Duodenal mucosa (tissue), 2 donors: ENCODE measurements at regions not wholly inside any gene's neighbourhood (a gene's known extent, or its start where the extent isn't known, plus 50 kb on each side); places are given as distances from the start of the nearest gene placed in this dataset.

Source experiments
- H3K27ac ChIP-seq: one replicate; pipeline ENCODE4 v1.7.0; 2013; ENCODE audit warnings: low read depth, low read length
- H3K27me3 ChIP-seq, 2 donors: one replicate each; pipeline ENCODE4 v1.7.0; 2013; ENCODE audit warnings: low read length in 2 of 2, control low read depth in 1 of 2; ENCODE audit not compliant: insufficient read depth in 2 of 2, control insufficient read depth in 1 of 2
- H3K36me3 ChIP-seq, 2 donors: one replicate each; pipeline ENCODE4 v1.7.0; 2013; ENCODE audit warnings: low read length in 2 of 2, control low read depth in 1 of 2; ENCODE audit not compliant: insufficient read depth in 2 of 2, control insufficient read depth in 1 of 2
- H3K4me1 ChIP-seq, 2 donors: one replicate each; pipeline ENCODE4 v1.7.0; 2013; ENCODE audit warnings: low read length in 2 of 2, control low read depth in 1 of 2; ENCODE audit not compliant: insufficient read depth in 2 of 2, control insufficient read depth in 1 of 2
- H3K4me3 ChIP-seq, 2 donors: one replicate each; pipeline ENCODE4 v1.7.0; 2013; ENCODE audit warnings: low read length in 2 of 2, low read depth in 1 of 2
- H3K9ac ChIP-seq, 2 donors: one replicate each; pipeline ENCODE4 v1.7.0; 2013; ENCODE audit warnings: low read length in 2 of 2, low read depth in 1 of 2
- H3K9me3 ChIP-seq, 2 donors: one replicate each; pipeline ENCODE4 v1.7.0; 2013; ENCODE audit warnings: low read length in 2 of 2, control low read depth in 1 of 2; ENCODE audit not compliant: control insufficient read depth in 1 of 2

DNA sequence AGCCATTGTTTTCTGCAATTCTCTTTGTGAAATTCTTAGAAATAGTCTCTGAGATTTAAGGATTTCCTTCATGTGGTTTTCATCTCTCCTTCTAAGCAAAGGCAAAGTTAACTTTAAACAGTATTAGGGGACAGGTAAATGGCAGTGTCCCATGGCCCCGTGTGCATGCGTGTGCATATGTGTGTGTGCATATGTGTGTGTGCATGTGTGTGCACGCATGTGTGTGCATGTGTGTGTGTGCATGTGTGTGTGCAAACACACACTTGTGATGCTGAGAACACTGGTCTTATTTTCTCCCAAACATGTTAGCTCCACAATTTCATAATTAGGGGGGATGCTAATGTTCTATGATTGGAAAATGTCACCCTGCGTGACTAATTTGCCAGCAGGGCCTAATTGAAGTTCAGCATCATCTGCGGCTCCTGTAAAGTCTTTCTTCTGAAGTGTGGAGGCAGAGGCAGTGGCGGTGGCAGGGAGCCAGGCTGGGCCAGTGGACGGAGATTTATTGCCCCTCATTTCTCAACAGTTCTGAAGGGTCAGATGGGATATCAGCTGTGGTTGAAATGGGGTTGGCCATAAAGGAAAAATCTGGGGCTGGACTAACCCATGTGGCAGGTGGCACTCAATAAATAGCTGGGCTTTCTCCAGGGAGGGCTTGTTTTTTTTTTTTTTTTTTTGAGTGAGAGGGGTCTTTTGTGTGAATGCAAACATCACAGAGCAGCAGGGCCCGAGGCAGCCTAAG, 289.3 kb upstream of the PODXL start:
- Histone ChIP-seq H3K27ac (no peak overlapping the region), H3K9me3 (no peaks in the 10 kb centered on the region), H3K36me3 (no peaks in the 10 kb centered on the region), H3K4me1 (peaks cover 0 to 6% of the 10 kb centered on the region in 2 donors), H3K9ac (no peak overlapping the region), H3K27me3 (peaks cover 0 to 10% of the 10 kb centered on the region in 2 donors), H3K4me3 (no peak overlapping the region)

DNA sequence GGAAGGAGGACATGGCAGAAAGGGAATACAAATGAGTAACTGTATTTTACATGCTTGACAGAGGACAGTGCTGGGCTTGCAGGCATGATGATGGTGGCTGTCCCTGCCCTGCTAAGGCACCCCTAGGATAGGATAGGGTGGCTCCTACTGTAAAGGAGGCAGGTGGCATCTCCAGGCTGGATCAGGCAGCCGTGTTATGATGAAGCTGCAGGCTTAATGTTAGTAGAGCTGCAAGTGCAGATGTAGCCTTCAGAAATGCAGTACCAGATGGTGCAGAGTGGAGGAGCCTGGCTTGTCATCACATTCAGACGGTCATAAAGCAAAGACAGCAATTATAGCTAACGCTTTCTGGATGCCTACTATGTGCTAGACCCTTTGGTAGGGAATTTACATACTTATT, 287.9 kb upstream of the PODXL start:
- Histone ChIP-seq H3K4me1 (peaks cover 0 to 6% of the 10 kb centered on the region in 2 donors), H3K4me3 (no peak overlapping the region), H3K9me3 (no peaks in the 10 kb centered on the region), H3K9ac (no peak overlapping the region), H3K27ac (no peak overlapping the region), H3K36me3 (no peaks in the 10 kb centered on the region), H3K27me3 (peaks cover 0 to 10% of the 10 kb centered on the region in 2 donors)

DNA sequence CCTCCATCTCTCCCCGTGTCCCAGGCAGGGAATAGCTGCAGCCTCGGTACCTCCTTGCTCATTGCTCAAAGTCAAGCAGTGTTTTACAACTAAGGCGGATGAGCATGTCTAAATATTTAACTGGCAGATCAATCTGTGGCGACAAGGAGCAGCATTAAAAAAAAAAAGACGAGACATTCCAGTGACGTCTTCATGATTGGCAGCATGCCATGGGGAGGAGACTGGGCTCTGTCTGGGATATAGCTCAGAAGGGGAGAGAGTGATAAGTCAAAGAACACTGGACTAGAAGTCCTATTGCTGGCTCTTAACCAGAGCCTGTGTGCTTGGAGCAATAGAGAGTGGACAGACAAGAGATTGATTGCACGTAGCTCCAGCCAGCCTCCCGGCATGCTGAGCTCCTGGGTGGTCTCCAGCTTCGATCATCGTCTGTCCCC, 287.5 kb upstream of the PODXL start:
- Histone ChIP-seq H3K9me3 (no peaks in the 10 kb centered on the region), H3K9ac (no peak overlapping the region), H3K27me3 (peaks cover 0 to 10% of the 10 kb centered on the region in 2 donors), H3K27ac (no peak overlapping the region), H3K36me3 (no peaks in the 10 kb centered on the region), H3K4me1 (peaks cover 0 to 6% of the 10 kb centered on the region in 2 donors), H3K4me3 (no peak overlapping the region)

DNA sequence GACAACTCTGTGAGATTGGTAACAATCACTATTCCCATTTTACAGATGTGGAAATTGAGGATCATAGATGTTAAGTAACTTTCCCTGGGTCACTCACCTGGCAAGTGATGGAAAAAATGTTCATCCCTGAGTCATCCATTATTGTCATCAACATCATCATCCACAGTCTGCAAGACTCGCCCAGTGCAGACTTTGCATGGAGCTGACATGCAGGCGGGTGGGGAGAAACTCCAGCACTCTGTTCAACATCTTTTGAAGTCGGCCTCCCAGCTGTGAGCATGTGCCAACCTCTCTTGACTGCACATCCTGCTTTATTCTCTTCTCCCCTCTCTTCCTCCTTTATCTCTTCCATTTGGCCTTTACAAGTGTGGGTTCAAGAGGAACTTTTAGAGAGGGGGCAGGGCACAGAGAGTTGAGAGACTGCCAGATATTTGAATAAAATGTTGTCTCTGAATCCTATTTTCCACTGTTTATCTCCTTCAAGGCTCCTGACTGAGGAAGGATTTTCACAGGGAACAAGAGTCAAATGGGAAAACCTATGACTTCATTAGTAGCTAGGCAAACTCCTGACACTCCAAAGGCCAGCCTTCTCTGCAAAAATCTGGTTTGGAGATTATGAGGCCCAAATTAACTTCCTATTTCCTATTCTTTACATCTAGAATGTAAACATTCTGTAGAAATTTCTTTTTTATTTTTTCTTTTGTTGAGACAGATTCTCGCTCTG, 283.7 kb upstream of the PODXL start:
- H3K27me3 ChIP-seq = peaks cover 0 to 15% of the 10 kb centered on the region in 2 donors
- no peak overlapping the region for H3K27ac ChIP-seq
- no peak overlapping the region for H3K4me3 ChIP-seq
- H3K4me1 ChIP-seq = peaks cover 0 to 6% of the 10 kb centered on the region in 2 donors
- no peaks in the 10 kb centered on the region for H3K36me3 ChIP-seq
- no peak overlapping the region for H3K9ac ChIP-seq
- H3K9me3 ChIP-seq = no peaks in the 10 kb centered on the region

DNA sequence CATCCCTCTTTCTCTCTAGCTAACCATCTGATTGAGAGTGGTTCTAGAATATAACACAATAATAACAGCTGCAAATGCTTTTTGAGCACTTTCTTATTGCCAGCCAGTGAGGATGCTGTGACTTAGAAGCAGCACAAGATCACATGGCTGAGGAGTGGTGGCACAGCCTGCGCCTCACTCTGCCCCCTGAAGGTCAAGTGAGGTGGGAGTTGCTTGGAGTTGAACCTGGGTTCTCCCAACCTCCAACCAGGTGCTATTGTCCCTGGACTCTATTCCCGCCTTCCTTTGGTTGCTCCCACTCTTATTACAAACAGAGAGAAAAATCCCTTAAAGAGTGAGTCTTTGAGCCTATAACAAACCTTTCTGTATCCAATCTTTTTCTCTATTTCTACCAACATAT, 280.3 kb upstream of the PODXL start:
- no peaks in the 10 kb centered on the region for H3K4me1 ChIP-seq
- H3K9me3 ChIP-seq = no peaks in the 10 kb centered on the region
- H3K4me3 ChIP-seq = no peak overlapping the region
- no peak overlapping the region for H3K27ac ChIP-seq
- no peak overlapping the region for H3K9ac ChIP-seq
- H3K36me3 ChIP-seq = no peaks in the 10 kb centered on the region
- peaks cover 6 to 7% of the 10 kb centered on the region in 2 donors for H3K27me3 ChIP-seq

DNA sequence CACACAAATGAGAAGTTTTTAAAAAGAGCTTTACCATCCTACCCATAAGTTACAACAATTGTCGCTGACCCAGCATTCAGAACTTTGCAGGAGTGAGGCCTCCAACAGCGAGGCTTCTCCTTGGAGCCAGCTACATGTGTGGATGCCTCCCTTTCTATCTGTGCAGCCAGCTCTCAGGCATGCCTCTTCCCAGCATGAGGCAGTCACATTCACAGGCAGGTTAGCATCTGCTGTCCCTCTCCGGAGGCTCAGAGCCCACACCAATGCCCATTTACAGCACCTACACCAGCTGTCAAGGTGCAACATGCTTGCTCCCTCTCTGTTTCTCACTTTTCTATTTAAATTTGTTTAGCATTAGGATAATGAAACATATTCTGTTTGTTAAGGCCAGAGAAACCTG, 278.7 kb upstream of the PODXL start:
- no peak overlapping the region for H3K27ac ChIP-seq
- H3K9ac ChIP-seq = no peak overlapping the region
- H3K27me3 ChIP-seq = peaks cover 6 to 7% of the 10 kb centered on the region in 2 donors
- no peak overlapping the region for H3K4me3 ChIP-seq
- no peaks in the 10 kb centered on the region for H3K4me1 ChIP-seq
- H3K36me3 ChIP-seq = no peaks in the 10 kb centered on the region
- H3K9me3 ChIP-seq = no peaks in the 10 kb centered on the region

DNA sequence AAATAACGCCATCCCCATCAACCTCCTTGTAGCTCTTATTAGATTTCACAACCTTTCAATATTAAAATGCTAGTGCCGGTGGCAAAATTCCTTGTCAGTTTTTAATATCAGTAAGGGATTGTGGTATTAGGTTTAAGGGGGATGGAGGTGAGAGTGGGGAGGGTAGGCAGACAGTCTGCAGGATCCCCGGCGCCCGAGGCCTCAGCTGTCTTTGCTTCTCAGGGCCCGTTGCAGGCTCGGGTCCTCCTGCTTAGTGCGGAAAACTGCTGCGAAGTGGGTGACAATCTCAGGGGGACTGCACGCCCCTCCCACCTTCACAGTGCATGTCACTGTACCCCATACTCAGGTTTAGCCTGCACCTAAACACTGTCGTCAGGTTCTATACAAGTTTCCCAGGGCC, 274.3 kb upstream of the PODXL start:
- Histone ChIP-seq H3K27ac (no peak overlapping the region), H3K9ac (no peak overlapping the region), H3K4me1 (no peaks in the 10 kb centered on the region), H3K27me3 (peaks cover 2 to 7% of the 10 kb centered on the region in 2 donors), H3K9me3 (no peaks in the 10 kb centered on the region), H3K36me3 (no peaks in the 10 kb centered on the region), H3K4me3 (no peak overlapping the region)

DNA sequence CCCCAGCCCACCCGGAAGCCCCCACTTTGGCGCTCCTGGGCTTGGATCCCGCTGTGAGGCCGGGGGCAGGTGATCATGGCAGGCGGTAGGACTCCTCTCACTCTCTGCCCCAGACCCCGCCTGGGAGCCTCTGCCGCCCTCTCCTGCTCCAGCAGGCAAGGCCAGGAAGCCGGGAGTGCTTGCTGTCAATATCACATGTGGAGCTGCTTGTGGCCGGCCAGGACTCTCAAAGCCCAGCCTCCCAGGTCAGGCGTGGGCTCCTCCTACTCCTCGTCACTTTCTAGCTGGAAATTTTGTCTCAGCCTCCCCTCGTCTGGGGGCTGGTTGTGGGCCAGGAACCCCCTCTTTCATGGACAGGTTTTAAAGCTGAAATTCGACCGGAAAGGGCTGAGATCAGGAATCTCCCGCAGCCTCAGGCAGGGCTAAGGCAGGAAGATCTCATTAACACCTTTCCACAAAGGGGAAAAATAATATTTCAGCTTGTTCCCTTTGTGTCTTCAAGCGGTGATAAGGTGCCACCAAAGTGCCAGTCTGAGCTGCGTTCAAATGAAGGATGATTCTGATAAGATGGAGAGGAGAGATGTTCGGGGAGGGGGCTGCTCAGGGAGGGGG, 273.6 kb upstream of the PODXL start:
- H3K9ac ChIP-seq = no peak overlapping the region
- H3K27ac ChIP-seq = no peak overlapping the region
- no peak overlapping the region for H3K4me3 ChIP-seq
- H3K9me3 ChIP-seq = no peaks in the 10 kb centered on the region
- H3K27me3 ChIP-seq = peaks cover 2 to 7% of the 10 kb centered on the region in 2 donors
- no peaks in the 10 kb centered on the region for H3K4me1 ChIP-seq
- no peaks in the 10 kb centered on the region for H3K36me3 ChIP-seq

DNA sequence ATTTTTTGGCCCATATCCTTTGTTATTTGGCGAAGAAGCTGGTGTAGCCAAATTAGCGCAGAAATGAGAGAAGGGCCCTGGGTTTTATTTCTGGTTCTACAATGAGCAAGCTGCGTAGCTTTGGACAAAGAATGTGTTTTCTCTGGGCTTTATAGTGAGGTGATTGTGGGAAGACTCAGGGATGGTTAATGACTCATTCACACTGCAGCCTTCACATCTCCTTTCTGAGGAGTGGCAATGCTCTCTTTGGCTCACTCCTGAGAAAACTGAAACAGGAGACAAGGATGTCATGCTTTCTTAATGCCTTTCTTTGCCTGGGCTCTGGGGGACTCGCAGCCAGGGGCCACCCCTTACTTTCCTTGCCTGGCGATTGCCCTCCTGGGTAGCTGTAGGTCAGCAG, 271.0 kb upstream of the PODXL start:
- Histone ChIP-seq H3K27me3 (peaks cover 0 to 2% of the 10 kb centered on the region in 2 donors), H3K4me1 (no peaks in the 10 kb centered on the region), H3K4me3 (no peak overlapping the region), H3K9ac (no peak overlapping the region), H3K36me3 (no peaks in the 10 kb centered on the region), H3K9me3 (no peaks in the 10 kb centered on the region), H3K27ac (no peak overlapping the region)

DNA sequence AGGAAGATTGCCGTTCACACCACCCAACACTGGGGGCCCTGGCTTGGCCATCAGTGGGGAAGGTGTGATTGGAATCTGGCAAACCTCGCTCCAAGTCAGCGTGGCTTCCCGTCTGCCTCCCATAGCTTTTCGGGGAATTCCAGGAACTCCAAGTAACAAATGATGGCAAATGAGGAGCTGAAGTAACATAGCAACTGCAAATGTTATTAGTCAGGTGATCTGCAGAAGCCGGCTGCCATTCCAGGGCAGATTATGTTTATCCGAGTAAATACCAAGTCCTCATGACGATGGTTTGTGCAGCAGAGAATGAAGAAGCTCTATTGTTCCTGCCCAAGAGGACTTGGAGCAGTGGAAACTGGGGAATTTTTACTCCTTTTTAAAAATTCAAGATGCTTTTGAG, 270.5 kb upstream of the PODXL start:
- no peak overlapping the region for H3K9ac ChIP-seq
- H3K36me3 ChIP-seq = no peaks in the 10 kb centered on the region
- no peaks in the 10 kb centered on the region for H3K4me1 ChIP-seq
- H3K4me3 ChIP-seq = no peak overlapping the region
- H3K27me3 ChIP-seq = peaks cover 0 to 2% of the 10 kb centered on the region in 2 donors
- no peak overlapping the region for H3K27ac ChIP-seq
- no peaks in the 10 kb centered on the region for H3K9me3 ChIP-seq
